RWPE2 (cell line): ENCODE measurements at regions not wholly inside any gene's neighbourhood (a gene's known extent, or its start where the extent isn't known, plus 50 kb on each side); places are given as distances from the start of the nearest gene placed in this dataset.

ENCODE experiments used
- ATAC-seq: fragments of 200-7000 bp; cut with Tn5 transposase; 3 replicates; pipeline ENCODE4 v1.9.1; 2021; ENCODE audit warnings: low read depth
- DNase-seq: peaks from one replicate; pipeline ENCODE4 v3.0.0-alpha.2; 2020; ENCODE audit warnings: low spot score
- H3K27ac ChIP-seq: fragments of 450-650 bp; 2 replicates; pipeline ENCODE4 v1.5.1; 2017; ENCODE audit warnings: mild to moderate bottlenecking; ENCODE audit not compliant: poor library complexity, severe bottlenecking
- H3K27me3 ChIP-seq: fragments of 250-450 bp; sonication (Bioruptor Pico); 2 replicates; pipeline ENCODE4 v1.5.1; 2021; ENCODE audit warnings: mild to moderate bottlenecking, moderate library complexity; ENCODE audit not compliant: insufficient read depth, poor library complexity, severe bottlenecking
- H3K36me3 ChIP-seq: fragments of 250-450 bp; sonication (Bioruptor Pico); 2 replicates; pipeline ENCODE4 v1.5.1; 2020; ENCODE audit warnings: low read depth, mild to moderate bottlenecking, moderate library complexity
- H3K4me1 ChIP-seq: fragments of 250-450 bp; sonication (Bioruptor Pico); 2 replicates; pipeline ENCODE4 v1.5.1; 2021; ENCODE audit warnings: mild to moderate bottlenecking, moderate library complexity; ENCODE audit not compliant: insufficient read depth, poor library complexity, severe bottlenecking
- H3K4me3 ChIP-seq: fragments of 250-450 bp; sonication (Bioruptor Pico); 2 replicates; pipeline ENCODE4 v1.5.1; 2021; ENCODE audit warnings: mild to moderate bottlenecking, moderate library complexity; ENCODE audit not compliant: severe bottlenecking
- H3K9me3 ChIP-seq: fragments of 250-450 bp; sonication (Bioruptor Pico); 2 replicates; pipeline ENCODE4 v1.5.1; 2021; ENCODE audit warnings: mild to moderate bottlenecking, moderate library complexity; ENCODE audit not compliant: severe bottlenecking
- TF ChIP-seq, protein P1 (sequence below): fragments of 450-650 bp; IDR thresholded peaks from one replicate; pipeline ENCODE4 v1.5.1; 2017; ENCODE audit warnings: mild to moderate bottlenecking, moderate library complexity; ENCODE audit not compliant: poor library complexity, severe bottlenecking

- no peaks in the 10 kb centered on the region for H3K36me3 ChIP-seq
- TF ChIP-seq, protein P1, sequence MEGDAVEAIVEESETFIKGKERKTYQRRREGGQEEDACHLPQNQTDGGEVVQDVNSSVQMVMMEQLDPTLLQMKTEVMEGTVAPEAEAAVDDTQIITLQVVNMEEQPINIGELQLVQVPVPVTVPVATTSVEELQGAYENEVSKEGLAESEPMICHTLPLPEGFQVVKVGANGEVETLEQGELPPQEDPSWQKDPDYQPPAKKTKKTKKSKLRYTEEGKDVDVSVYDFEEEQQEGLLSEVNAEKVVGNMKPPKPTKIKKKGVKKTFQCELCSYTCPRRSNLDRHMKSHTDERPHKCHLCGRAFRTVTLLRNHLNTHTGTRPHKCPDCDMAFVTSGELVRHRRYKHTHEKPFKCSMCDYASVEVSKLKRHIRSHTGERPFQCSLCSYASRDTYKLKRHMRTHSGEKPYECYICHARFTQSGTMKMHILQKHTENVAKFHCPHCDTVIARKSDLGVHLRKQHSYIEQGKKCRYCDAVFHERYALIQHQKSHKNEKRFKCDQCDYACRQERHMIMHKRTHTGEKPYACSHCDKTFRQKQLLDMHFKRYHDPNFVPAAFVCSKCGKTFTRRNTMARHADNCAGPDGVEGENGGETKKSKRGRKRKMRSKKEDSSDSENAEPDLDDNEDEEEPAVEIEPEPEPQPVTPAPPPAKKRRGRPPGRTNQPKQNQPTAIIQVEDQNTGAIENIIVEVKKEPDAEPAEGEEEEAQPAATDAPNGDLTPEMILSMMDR = no peak
- no peaks in the 10 kb centered on the region for H3K9me3 ChIP-seq
- no peak for DNase-seq
- no peak for ATAC-seq
- H3K27ac ChIP-seq = peak overlapping the region; percentile 30
- no peaks in the 10 kb centered on the region for H3K27me3 ChIP-seq
- no peak overlapping the region for H3K4me3 ChIP-seq
- H3K4me1 ChIP-seq = peaks cover 13% of the 10 kb centered on the region
Measured at GRCh38 chr6:104632588-104632987, 227.1 kb downstream of the HACE1 start.

- ATAC-seq (no peak), DNase-seq (no peak)
- H3K27ac ChIP-seq = no peak overlapping the region
- no peaks in the 10 kb centered on the region for H3K36me3 ChIP-seq
- H3K4me1 ChIP-seq = peaks cover 15% of the 10 kb centered on the region
- no peaks in the 10 kb centered on the region for H3K9me3 ChIP-seq
- TF ChIP-seq, protein P1 = no peak
- H3K27me3 ChIP-seq = no peaks in the 10 kb centered on the region
- no peak overlapping the region for H3K4me3 ChIP-seq
Measured at GRCh38 chr6:104630955-104631354, 228.8 kb downstream of the HACE1 start.

GRCh38 chr6:104630522-104630921, 229.2 kb downstream of the HACE1 start:
- H3K36me3 ChIP-seq = no peaks in the 10 kb centered on the region
- H3K4me1 ChIP-seq = peaks cover 19% of the 10 kb centered on the region
- ATAC-seq = no peak
- no peak for DNase-seq
- no peaks in the 10 kb centered on the region for H3K9me3 ChIP-seq
- H3K27me3 ChIP-seq = no peaks in the 10 kb centered on the region
- H3K27ac ChIP-seq = no peak overlapping the region
- TF ChIP-seq, protein P1 = no peak
- H3K4me3 ChIP-seq = no peak overlapping the region

DNA sequence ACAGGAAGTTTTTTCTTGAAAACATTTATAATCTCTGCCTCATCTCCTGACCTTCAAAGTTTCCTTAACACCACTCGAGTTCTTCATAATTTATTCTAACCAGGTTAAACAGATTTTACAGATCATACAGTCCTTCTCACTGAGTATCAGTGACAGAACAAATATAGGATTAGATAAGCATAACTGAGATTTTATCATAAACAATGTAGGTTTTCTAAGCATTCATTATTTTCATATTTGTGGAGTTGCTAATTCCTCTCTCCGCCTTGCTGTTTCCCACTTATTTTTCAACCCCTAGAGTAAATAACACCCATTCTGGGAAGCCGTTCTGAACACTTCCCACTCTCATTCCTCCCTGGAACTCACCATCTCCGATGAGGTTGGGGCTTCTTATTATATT, 229.9 kb downstream of the HACE1 start:
- Histone ChIP-seq H3K4me1 (peaks cover 24% of the 10 kb centered on the region), H3K9me3 (no peaks in the 10 kb centered on the region), H3K27ac (no peak overlapping the region), H3K36me3 (no peaks in the 10 kb centered on the region), H3K27me3 (no peaks in the 10 kb centered on the region), H3K4me3 (no peak overlapping the region)
- DNase-seq = no peak
- no peak for ATAC-seq
- TF ChIP-seq, protein P1 = no peak

- Histone ChIP-seq H3K27me3 (no peaks in the 10 kb centered on the region), H3K4me3 (no peak overlapping the region), H3K36me3 (no peaks in the 10 kb centered on the region), H3K4me1 (peaks cover 33% of the 10 kb centered on the region), H3K27ac (peak overlapping the region; percentile 87), H3K9me3 (no peaks in the 10 kb centered on the region)
- ATAC-seq = peak; percentile 99
- DNase-seq = peak; percentile 92
- TF ChIP-seq, protein P1 = no peak
Measured at GRCh38 chr6:104625536-104625935, 234.2 kb downstream of the HACE1 start.
